SK-N-SH (cell line): ENCODE measurements at regions not wholly inside any gene's neighbourhood (a gene's known extent, or its start where the extent isn't known, plus 50 kb on each side); places are given as distances from the start of the nearest gene placed in this dataset.

Experiments used
- CTCF ChIA-PET: fragments of 300-600, 350-600 bp; formaldehyde crosslinking; extraction: SDS; loops from one replicate; lab custom pipeline; 2021; lab: Yijun Ruan, JAX
- POLR2A ChIA-PET: fragments of 350-600 bp; sonication (Branson Sonifier 250); formaldehyde crosslinking; extraction: SDS; loops from one replicate; lab custom pipeline; 2020; ENCODE audit warnings: antibody characterized with exemption, inconsistent platforms; lab: Yijun Ruan, JAX
- DNase-seq: peaks from one replicate; pipeline ENCODE4 v3.0.0; 2012
- H2AFZ ChIP-seq: fragments of 200-600 bp; sonication (generic); 2 replicates; pipeline ENCODE4 v1.8.1; 2016; ENCODE audit warnings: antibody characterized with exemption, mild to moderate bottlenecking, low read depth
- H3F3A ChIP-seq: fragments of 200-600 bp; sonication (generic); replicated peaks from 2 replicates; pipeline ENCODE3; 2016; ENCODE audit warnings: antibody characterized with exemption, mild to moderate bottlenecking; ENCODE audit not compliant: insufficient read depth
- H3K27ac ChIP-seq, 2 experiments: fragments of 200-500 bp in 1 of 2; fragments of 200-600 bp in 1 of 2; sonication (Bioruptor generic) in 1 of 2; sonication (generic), shearing (Covaris generic) in 1 of 2; 2 replicates each; pipeline versions ENCODE4 v1.5.1 to v1.6.1; 2014 to 2016; ENCODE audit warnings: low read depth in 2 of 2, inconsistent platforms in 1 of 2, low read length in 1 of 2, mild to moderate bottlenecking in 1 of 2, mixed read lengths in 1 of 2
- H3K27me3 ChIP-seq: fragments of 200-600 bp; sonication (generic), shearing (Covaris generic); 2 replicates; pipeline ENCODE4 v1.6.1; 2016; ENCODE audit warnings: mixed run types; ENCODE audit not compliant: insufficient read depth
- H3K36me3 ChIP-seq, 2 experiments: fragments of 200-500 bp in 1 of 2; fragments of 200-600 bp in 1 of 2; sonication (Bioruptor generic) in 1 of 2; sonication (generic) in 1 of 2; replicated peaks in 1 of 2; 2 replicates each; pipeline versions ENCODE3 to v1.5.1; 2014 to 2016; ENCODE audit warnings: low read length in 1 of 2, mild to moderate bottlenecking in 1 of 2; ENCODE audit not compliant: insufficient read depth in 2 of 2, control insufficient read depth in 1 of 2
- H3K4me1 ChIP-seq, 2 experiments: fragments of 200-500 bp in 1 of 2; fragments of 200-600 bp in 1 of 2; sonication (Bioruptor generic) in 1 of 2; sonication (generic), shearing (Covaris generic) in 1 of 2; 2 replicates each; pipeline versions ENCODE4 v1.5.1 to v1.6.1; 2014 to 2016; ENCODE audit warnings: low read depth in 1 of 2, low read length in 1 of 2, mixed run types in 1 of 2; ENCODE audit not compliant: insufficient read depth in 2 of 2, control insufficient read depth in 1 of 2
- H3K4me2 ChIP-seq: fragments of 200-600 bp; sonication (generic), shearing (Covaris generic); 2 replicates; pipeline ENCODE4 v1.6.1; 2017; ENCODE audit warnings: mixed run types
- H3K4me3 ChIP-seq, 2 experiments: fragments of 200-500 bp in 1 of 2; fragments of 200-600 bp in 1 of 2; sonication (Bioruptor generic) in 1 of 2; sonication (generic), shearing (Covaris generic) in 1 of 2; 2 replicates each; pipeline versions ENCODE4 v1.5.1 to v1.8.1; 2014 to 2016; ENCODE audit warnings: low read depth in 2 of 2, inconsistent platforms in 1 of 2, low read length in 1 of 2, mild to moderate bottlenecking in 1 of 2, mixed read lengths in 1 of 2, moderate library complexity in 1 of 2
- H3K79me2 ChIP-seq: fragments of 200-600 bp; sonication (generic); 2 replicates; pipeline ENCODE4 v1.8.1; 2017; ENCODE audit warnings: mild to moderate bottlenecking; ENCODE audit not compliant: insufficient read depth
- H3K9ac ChIP-seq: fragments of 200-600 bp; sonication (generic); 2 replicates; pipeline ENCODE4 v1.6.1; 2017; ENCODE audit warnings: mixed run types
- H3K9me2 ChIP-seq: fragments of 200-600 bp; sonication (generic); 2 replicates; pipeline ENCODE4 v1.6.1; 2017; ENCODE audit warnings: mixed run types
- H3K9me3 ChIP-seq: fragments of 200-600 bp; sonication (generic); 2 replicates; pipeline ENCODE4 v1.6.1; 2017; ENCODE audit warnings: mixed run types, mild to moderate bottlenecking, moderate library complexity
- H4K20me1 ChIP-seq: fragments of 200-600 bp; sonication (generic); 2 replicates; pipeline ENCODE4 v1.6.1; 2017; ENCODE audit warnings: mild to moderate bottlenecking, mixed run types; ENCODE audit not compliant: insufficient read depth
- CHD2 ChIP-seq: fragments of 150-350 bp; IDR thresholded peaks from 2 replicates; pipeline ENCODE4 v1.6.1; 2018; ENCODE audit warnings: low read length; ENCODE audit not compliant: partially characterized antibody
- CTCF ChIP-seq: fragments of 200-600 bp; sonication (generic); IDR thresholded peaks from 2 replicates; pipeline ENCODE4 v1.6.1; 2017; ENCODE audit warnings: antibody characterized with exemption, mild to moderate bottlenecking, moderate library complexity
- EP300 ChIP-seq, 2 experiments: IDR thresholded peaks; 2 replicates each; pipeline versions ENCODE4 v1.4.0 to v1.6.1; 2012; ENCODE audit warnings: borderline replicate concordance in 1 of 2, low read depth in 1 of 2, low read length in 1 of 2
- EZH2phosphoT487 ChIP-seq: fragments of 200-600 bp; sonication (generic); IDR thresholded peaks from 2 replicates; pipeline ENCODE4 v1.6.1; 2017; ENCODE audit warnings: low read depth, mixed run types, mild to moderate bottlenecking, antibody characterized with exemption, moderate library complexity, borderline replicate concordance
- FOSL2 ChIP-seq: IDR thresholded peaks from 2 replicates; pipeline ENCODE4 v1.4.0; 2012; ENCODE audit warnings: low read depth, mild to moderate bottlenecking, moderate library complexity, borderline replicate concordance
- FOXM1 ChIP-seq: IDR thresholded peaks from 2 replicates; pipeline ENCODE4 v1.4.0; 2012; ENCODE audit warnings: low read depth, mild to moderate bottlenecking
- GABPA ChIP-seq: IDR thresholded peaks from 2 replicates; pipeline ENCODE4 v1.4.0; 2012; ENCODE audit warnings: low read depth, mild to moderate bottlenecking
- MAX ChIP-seq: IDR thresholded peaks from 2 replicates; pipeline ENCODE4 v1.4.0; 2012; ENCODE audit warnings: low read depth
- MEF2A ChIP-seq: IDR thresholded peaks from 2 replicates; pipeline ENCODE4 v1.4.0; 2012; ENCODE audit warnings: low read depth, borderline replicate concordance
- NFIC ChIP-seq: IDR thresholded peaks from 2 replicates; pipeline ENCODE4 v1.4.0; 2012; ENCODE audit warnings: borderline replicate concordance
- NRF1 ChIP-seq: IDR thresholded peaks from 2 replicates; pipeline ENCODE4 v1.6.1; 2012; ENCODE audit warnings: low read depth, mild to moderate bottlenecking, low read length
- POLR2AphosphoS5 ChIP-seq: IDR thresholded peaks from 2 replicates; pipeline ENCODE4 v1.6.1; 2012; ENCODE audit warnings: low read depth, low read length
- RAD21 ChIP-seq: IDR thresholded peaks from 2 replicates; pipeline ENCODE4 v1.6.1; 2012; ENCODE audit warnings: mild to moderate bottlenecking, low read length
- RFX5 ChIP-seq: IDR thresholded peaks from 2 replicates; pipeline ENCODE4 v1.6.1; 2012; ENCODE audit warnings: mild to moderate bottlenecking, improper control_type of control experiment, low read length
- RXRA ChIP-seq: IDR thresholded peaks from 2 replicates; pipeline ENCODE4 v1.4.0; 2012; ENCODE audit warnings: low read depth, mild to moderate bottlenecking, borderline replicate concordance
- SMC3 ChIP-seq: IDR thresholded peaks from 2 replicates; pipeline ENCODE4 v1.6.1; 2012; ENCODE audit warnings: low read depth, low read length, improper control_type of control experiment
- TAF1 ChIP-seq: IDR thresholded peaks from 2 replicates; pipeline ENCODE4 v1.6.1; 2012; ENCODE audit warnings: low read depth, mild to moderate bottlenecking, low read length, moderate library complexity, borderline replicate concordance
- TCF12 ChIP-seq: IDR thresholded peaks from 2 replicates; pipeline ENCODE4 v1.4.0; 2012
- USF1 ChIP-seq: IDR thresholded peaks from 2 replicates; pipeline ENCODE4 v1.4.0; 2012; ENCODE audit warnings: low read depth, borderline replicate concordance
- YY1 ChIP-seq: IDR thresholded peaks from 2 replicates; pipeline ENCODE4 v1.4.0; 2012; ENCODE audit warnings: low read depth, mild to moderate bottlenecking
- ZBTB33 ChIP-seq: IDR thresholded peaks from 2 replicates; pipeline ENCODE4 v1.4.0; 2012; ENCODE audit warnings: low read depth, borderline replicate concordance
- WGBS: methylation state at CpG from one replicate; pipeline ENCODE4 v1.1.6; 2017; ENCODE audit warnings: low lambda C conversion rate; 5-methylcytosine and 5-hydroxymethylcytosine counted together

- TF ChIP-seq EP300 (IDR thresholded peaks at IDR 0.05; ENCODE audit: borderline replicate concordance in 1 of 2, low read depth in 1 of 2, low read length in 1 of 2) (no peak), USF1 (no peak), ZBTB33 (no peak), TCF12 (no peak), NRF1 (no peak)
- Histone ChIP-seq H3K4me2 (no peak overlapping the region), H3K27me3 (no peaks in the 10 kb centered on the region), H3K9me3 (no peaks in the 10 kb centered on the region), H3K4me1 (peaks cover 4 to 19% of the 10 kb centered on the region in 2 experiments; a peak in 2 of 4 replicates), H2AFZ (peak overlapping the region; percentile 49), H3K9ac (no peak overlapping the region), H3K27ac (peak overlapping the region in 1 of 2 experiments; percentile 78; a peak in 3 of 4 replicates), H3K4me3 (no peak overlapping the region), H3K9me2 (no peaks in the 10 kb centered on the region), H4K20me1 (no peaks in the 10 kb centered on the region), H3F3A (no peaks in the 10 kb centered on the region), H3K79me2 (no peaks in the 10 kb centered on the region), H3K36me3 (no peaks in the 10 kb centered on the region)
- no peak for DNase-seq
- CTCF ChIA-PET, result interaction anchor here (0.6 to 1.6 kb wide), 3 partner anchors 9 to 514 kb away, joined by 3 to 4 read pairs (median 3); no protein-coding TSS in a partner anchor
- POLR2A ChIA-PET, result no interaction called here
- WGBS, result 57% methylated on average over 5 of the region's 5 CpGs
Measured at GRCh38 chr10:61589547-61590243, 73.0 kb upstream of the CABCOCO1 start.

- Histone ChIP-seq H3K36me3 (no peaks in the 10 kb centered on the region), H3F3A (no peaks in the 10 kb centered on the region), H3K79me2 (no peaks in the 10 kb centered on the region), H3K4me3 (no peak overlapping the region), H3K4me1 (peaks cover 4 to 19% of the 10 kb centered on the region in 2 experiments; a peak in 2 of 4 replicates), H3K9me2 (no peaks in the 10 kb centered on the region), H4K20me1 (no peaks in the 10 kb centered on the region), H2AFZ (no peak overlapping the region), H3K9ac (no peak overlapping the region), H3K27ac (peak overlapping the region in 1 of 2 experiments; percentile 78; a peak in 2 of 4 replicates), H3K27me3 (no peaks in the 10 kb centered on the region), H3K4me2 (no peak overlapping the region), H3K9me3 (no peaks in the 10 kb centered on the region)
- peak; percentile 12 for DNase-seq
- CTCF ChIA-PET, result interaction anchor here (0.7 to 1.6 kb wide), 3 partner anchors 10 to 144 kb away, joined by 3 to 4 read pairs (median 3); no protein-coding TSS in a partner anchor
- POLR2A ChIA-PET, result no interaction called here
- WGBS, result 64% methylated on average over 6 of the region's 6 CpGs
- TF ChIP-seq RFX5 (no peak), CHD2 (no peak), POLR2AphosphoS5 (no peak), MEF2A (no peak), GABPA (no peak), RAD21 (no peak), SMC3 (no peak), RXRA (no peak), NFIC (no peak), CTCF (no peak), YY1 (no peak), NRF1 (no peak), EZH2phosphoT487 (no peak), ZBTB33 (no peak), FOXM1 (no peak), FOSL2 (no peak), MAX (no peak), TAF1 (no peak)
Measured at GRCh38 chr10:61588770-61589211, 73.9 kb upstream of the CABCOCO1 start.
